T-helper 17 cell (primary cell): ENCODE measurements at regions not wholly inside any gene's neighbourhood (a gene's known extent, or its start where the extent isn't known, plus 50 kb on each side); places are given as distances from the start of the nearest gene placed in this dataset.
"Not testable (repeated sequence)": the region's sequence is repeated elsewhere in the genome, so short reads cannot be mapped to it uniquely, and the experiment has no call there.

Experiments
- ATAC-seq: fragments of 150-1000 bp; cut with Tn5 transposase; 2 replicates; pipeline ENCODE4 v1.10.0; 2021; ENCODE audit warnings: mild to moderate bottlenecking, moderate library complexity
- DNase-seq, 3 donors: peaks; one replicate each; pipeline versions ENCODE4 v3.0.0 to v3.0.0-alpha.2; 2020 to 2021
- H3K9me3 ChIP-seq: one replicate; pipeline ENCODE4 v1.7.0; 2013; ENCODE audit warnings: low read length, mild to moderate bottlenecking; ENCODE audit not compliant: control insufficient read depth, poor library complexity, severe bottlenecking
- H3K27ac Mint-ChIP-seq: one replicate; pipeline ENCODE4 v1.8.0; 2022; ENCODE audit warnings: mild to moderate bottlenecking, moderate library complexity, mixed read lengths
- H3K27me3 Mint-ChIP-seq: one replicate; pipeline ENCODE4 v1.8.0; 2022; ENCODE audit warnings: mixed read lengths
- H3K36me3 Mint-ChIP-seq: one replicate; pipeline ENCODE4 v1.8.0; 2022; ENCODE audit warnings: low read depth, mixed read lengths
- H3K4me1 Mint-ChIP-seq: one replicate; pipeline ENCODE4 v1.8.0; 2022; ENCODE audit warnings: mild to moderate bottlenecking, mixed read lengths
- H3K4me3 Mint-ChIP-seq: one replicate; pipeline ENCODE4 v1.8.0; 2022; ENCODE audit warnings: mild to moderate bottlenecking, moderate library complexity, mixed read lengths

DNA sequence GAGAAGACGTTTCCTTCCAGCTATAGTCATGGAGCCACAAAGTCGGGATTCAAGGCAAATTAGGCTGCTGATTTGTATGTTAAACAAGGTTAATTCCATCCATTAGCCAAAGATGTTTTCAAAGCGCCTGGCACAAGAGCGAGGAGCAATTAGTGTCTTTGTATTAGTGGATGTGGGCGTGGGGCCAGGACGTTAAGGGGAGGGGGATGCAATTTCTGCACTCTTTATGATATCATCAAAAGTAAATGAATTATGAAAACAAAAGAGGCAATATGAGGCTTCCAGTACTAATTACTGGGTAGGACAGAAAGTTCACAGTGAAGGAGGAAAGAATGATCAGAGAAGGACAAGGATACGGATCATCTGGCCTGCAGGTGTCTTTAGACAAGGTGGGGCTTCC lies 230.9 kb upstream of the MSX2 start:
- H3K9me3 ChIP-seq, result no peaks in the 10 kb centered on the region
- no peak overlapping the region for H3K27ac Mint-ChIP-seq
- no peaks in the 10 kb centered on the region for H3K36me3 Mint-ChIP-seq
- peaks cover 6% of the 10 kb centered on the region for H3K27me3 Mint-ChIP-seq
- no peak for ATAC-seq
- no peak for DNase-seq
- H3K4me1 Mint-ChIP-seq, result peaks cover 3% of the 10 kb centered on the region
- H3K4me3 Mint-ChIP-seq, result no peak overlapping the region

DNA sequence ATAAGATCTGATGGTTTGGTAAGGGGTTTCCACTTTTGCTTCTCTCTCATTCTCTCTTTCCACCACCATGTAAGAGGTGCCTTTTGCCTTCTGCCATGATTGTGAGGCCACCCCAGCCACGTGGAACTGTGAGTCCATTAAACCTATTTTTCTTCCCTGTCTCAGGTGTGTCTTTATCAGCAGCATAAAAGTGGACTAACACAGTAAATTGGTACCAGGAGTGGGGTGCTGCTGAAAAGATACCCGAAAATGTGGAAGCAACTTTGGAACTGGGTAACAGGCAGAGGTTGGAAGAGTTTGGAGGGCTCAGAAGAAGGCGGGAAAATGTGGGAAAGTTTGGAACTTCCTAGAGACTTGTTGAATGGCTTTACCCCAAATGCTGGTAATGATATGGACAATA lies 226.4 kb upstream of the MSX2 start:
- not testable (repeated sequence) for H3K27ac Mint-ChIP-seq, H3K27me3 Mint-ChIP-seq, H3K4me3 Mint-ChIP-seq, ATAC-seq, DNase-seq, H3K36me3 Mint-ChIP-seq, H3K9me3 ChIP-seq, H3K4me1 Mint-ChIP-seq

DNA sequence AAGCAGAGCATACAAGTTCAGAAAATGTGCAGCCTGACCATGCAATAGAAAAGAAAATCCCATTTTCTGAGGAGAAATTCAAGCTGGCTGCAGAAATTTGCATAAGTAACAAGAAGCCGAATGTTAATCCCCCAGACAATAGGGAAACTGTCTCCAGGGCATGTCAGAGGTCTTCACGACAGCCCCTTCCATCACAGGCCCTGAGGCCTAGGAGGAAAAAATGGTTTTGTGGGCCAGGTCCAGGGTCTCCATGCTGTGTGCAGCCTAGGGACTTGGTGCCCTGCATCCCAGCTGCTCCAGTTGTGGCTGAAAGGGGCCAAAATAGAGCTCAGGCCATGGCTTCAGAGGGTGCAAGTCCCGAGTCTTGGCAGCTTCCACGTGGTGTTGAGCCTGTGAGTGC lies 225.8 kb upstream of the MSX2 start:
- DNase-seq, H3K4me3 Mint-ChIP-seq, H3K4me1 Mint-ChIP-seq, H3K36me3 Mint-ChIP-seq, H3K27me3 Mint-ChIP-seq, H3K27ac Mint-ChIP-seq, ATAC-seq, H3K9me3 ChIP-seq: not testable (repeated sequence)

GRCh38 chr5:174500636-174501035 lies 223.7 kb upstream of the MSX2 start:
- Mint-ChIP-seq H3K27ac (no peak overlapping the region), H3K27me3 (no peaks in the 10 kb centered on the region), H3K36me3 (no peaks in the 10 kb centered on the region), H3K4me1 (no peaks in the 10 kb centered on the region), H3K4me3 (no peak overlapping the region)
- no peak for DNase-seq
- H3K9me3 ChIP-seq, result no peaks in the 10 kb centered on the region
- ATAC-seq, result no peak

GRCh38 chr5:174501461-174502069 lies 222.8 kb upstream of the MSX2 start:
- no peaks in the 10 kb centered on the region for H3K9me3 ChIP-seq
- Mint-ChIP-seq H3K27me3 (no peaks in the 10 kb centered on the region), H3K36me3 (no peaks in the 10 kb centered on the region), H3K4me3 (no peak overlapping the region), H3K27ac (no peak overlapping the region), H3K4me1 (no peaks in the 10 kb centered on the region)
- ATAC-seq (no peak), DNase-seq (no peak)

GRCh38 chr5:174503086-174503460 lies 221.3 kb upstream of the MSX2 start:
- DNase-seq (no peak), ATAC-seq (no peak)
- H3K9me3 ChIP-seq, result no peaks in the 10 kb centered on the region
- no peak overlapping the region for H3K4me3 Mint-ChIP-seq
- H3K27me3 Mint-ChIP-seq, result no peaks in the 10 kb centered on the region
- H3K27ac Mint-ChIP-seq, result no peak overlapping the region
- H3K4me1 Mint-ChIP-seq, result no peaks in the 10 kb centered on the region
- H3K36me3 Mint-ChIP-seq, result no peaks in the 10 kb centered on the region

DNA sequence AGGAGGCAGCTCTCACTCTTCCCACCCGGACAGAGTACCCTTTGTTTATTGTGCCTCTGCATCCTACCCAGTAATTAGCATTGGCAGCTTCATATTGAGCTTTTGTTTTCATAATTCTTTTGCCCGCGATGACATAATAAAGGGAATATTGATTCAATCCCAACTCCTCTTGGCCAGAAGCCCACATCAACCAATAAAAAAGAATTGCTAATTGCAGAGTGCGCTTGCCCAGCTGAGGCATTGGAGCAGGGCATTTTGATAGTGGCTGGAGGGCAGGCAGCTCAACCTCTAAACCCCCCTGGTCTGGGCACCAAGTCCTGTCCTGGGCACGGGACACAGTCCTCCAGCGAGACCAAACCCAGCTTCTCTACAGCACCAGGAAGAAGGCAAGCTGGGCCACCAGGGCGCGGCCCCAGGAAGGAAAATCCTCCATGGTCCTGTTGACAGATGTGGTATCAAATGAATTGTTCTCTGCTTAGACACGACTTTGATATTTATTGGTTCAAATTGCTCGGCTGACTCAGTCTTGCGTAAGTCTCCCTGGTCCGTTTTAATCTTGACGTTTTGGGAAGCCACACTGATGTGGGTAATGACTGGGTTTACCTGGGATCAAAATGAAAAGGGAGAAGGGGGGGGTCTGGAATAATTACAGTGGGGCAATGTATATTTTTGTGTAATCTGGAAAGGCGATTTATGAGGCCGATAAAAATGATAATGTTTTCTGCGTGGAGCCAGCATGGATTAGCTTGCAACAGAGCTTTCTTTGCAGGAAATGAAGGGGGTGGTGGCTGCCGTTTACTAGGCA lies 220.7 kb upstream of the MSX2 start:
- no peaks in the 10 kb centered on the region for H3K9me3 ChIP-seq
- ATAC-seq (no peak), DNase-seq (no peak)
- H3K36me3 Mint-ChIP-seq, result no peaks in the 10 kb centered on the region
- no peak overlapping the region for H3K4me3 Mint-ChIP-seq
- H3K4me1 Mint-ChIP-seq, result no peaks in the 10 kb centered on the region
- no peaks in the 10 kb centered on the region for H3K27me3 Mint-ChIP-seq
- no peak overlapping the region for H3K27ac Mint-ChIP-seq

- DNase-seq (no peak), ATAC-seq (no peak)
- Mint-ChIP-seq H3K4me3 (no peak overlapping the region), H3K27ac (no peak overlapping the region), H3K27me3 (no peaks in the 10 kb centered on the region), H3K36me3 (no peaks in the 10 kb centered on the region), H3K4me1 (no peaks in the 10 kb centered on the region)
- H3K9me3 ChIP-seq, result no peaks in the 10 kb centered on the region
Observed at GRCh38 chr5:174504266-174504726, 220.1 kb upstream of the MSX2 start.

GRCh38 chr5:174505621-174506020 lies 218.8 kb upstream of the MSX2 start:
- no peaks in the 10 kb centered on the region for H3K27me3 Mint-ChIP-seq
- no peaks in the 10 kb centered on the region for H3K36me3 Mint-ChIP-seq
- DNase-seq, result no peak
- H3K4me3 Mint-ChIP-seq, result no peak overlapping the region
- no peaks in the 10 kb centered on the region for H3K9me3 ChIP-seq
- ATAC-seq, result no peak
- H3K4me1 Mint-ChIP-seq, result no peaks in the 10 kb centered on the region
- H3K27ac Mint-ChIP-seq, result no peak overlapping the region

- not testable (repeated sequence) for DNase-seq, H3K4me3 Mint-ChIP-seq, H3K4me1 Mint-ChIP-seq, H3K36me3 Mint-ChIP-seq, H3K9me3 ChIP-seq, H3K27me3 Mint-ChIP-seq, H3K27ac Mint-ChIP-seq, ATAC-seq
Observed at GRCh38 chr5:174510782-174511453, 213.5 kb upstream of the MSX2 start.

GRCh38 chr5:174511714-174512253 lies 212.6 kb upstream of the MSX2 start:
- ATAC-seq, result no peak
- H3K4me3 Mint-ChIP-seq, result no peak overlapping the region
- no peak for DNase-seq

GRCh38 chr5:174514325-174514724 lies 210.1 kb upstream of the MSX2 start:
- Mint-ChIP-seq H3K27me3 (peaks cover 5% of the 10 kb centered on the region), H3K27ac (no peak overlapping the region), H3K4me3 (no peak overlapping the region), H3K4me1 (no peaks in the 10 kb centered on the region), H3K36me3 (no peaks in the 10 kb centered on the region)
- no peaks in the 10 kb centered on the region for H3K9me3 ChIP-seq
- ATAC-seq, result no peak
- no peak for DNase-seq

More at GRCh38 chr5:174511714-174512253, 212.6 kb upstream of the MSX2 start:
- Mint-ChIP-seq H3K27ac (no peak overlapping the region), H3K27me3 (peaks cover 5% of the 10 kb centered on the region), H3K36me3 (no peaks in the 10 kb centered on the region), H3K4me1 (no peaks in the 10 kb centered on the region)
- no peaks in the 10 kb centered on the region for H3K9me3 ChIP-seq

GRCh38 chr5:174514983-174515394 lies 209.4 kb upstream of the MSX2 start:
- H3K36me3 Mint-ChIP-seq, result no peaks in the 10 kb centered on the region
- H3K4me1 Mint-ChIP-seq, result no peaks in the 10 kb centered on the region
- H3K4me3 Mint-ChIP-seq, result no peak overlapping the region
- no peaks in the 10 kb centered on the region for H3K9me3 ChIP-seq
- DNase-seq, result no peak
- no peak for ATAC-seq
- peaks cover 5% of the 10 kb centered on the region for H3K27me3 Mint-ChIP-seq
- H3K27ac Mint-ChIP-seq, result no peak overlapping the region
